ENCODE measurements at regions not wholly inside any gene's neighbourhood (a gene's known extent, or its start where the extent isn't known, plus 50 kb on each side); places are given as distances from the start of the nearest gene placed in this dataset.

DNA sequence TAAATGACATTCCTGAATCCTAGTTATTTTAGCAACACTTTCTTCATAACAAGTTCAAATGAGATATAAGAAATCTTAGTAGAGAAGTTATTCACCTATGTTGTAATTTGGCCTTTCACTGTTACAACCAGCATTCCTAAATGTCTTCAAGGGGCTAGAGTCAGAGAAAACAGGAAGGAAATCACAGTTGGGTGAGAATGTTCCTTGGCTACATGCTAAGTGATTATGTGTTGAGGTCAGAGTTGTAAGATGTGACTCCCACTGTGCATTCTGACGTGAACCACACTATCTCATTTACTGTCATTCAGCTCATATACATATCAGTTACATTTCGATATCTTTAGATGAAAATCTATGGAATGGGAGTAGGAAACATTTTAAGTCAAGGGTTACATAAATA lies 51.0 kb upstream of the MLIP start:
- DNase-seq: no peak

Measured in NCI-H1417 (cell line).